ENCODE measurements at regions not wholly inside any gene's neighbourhood (a gene's known extent, or its start where the extent isn't known, plus 50 kb on each side); places are given as distances from the start of the nearest gene placed in this dataset.

DNA sequence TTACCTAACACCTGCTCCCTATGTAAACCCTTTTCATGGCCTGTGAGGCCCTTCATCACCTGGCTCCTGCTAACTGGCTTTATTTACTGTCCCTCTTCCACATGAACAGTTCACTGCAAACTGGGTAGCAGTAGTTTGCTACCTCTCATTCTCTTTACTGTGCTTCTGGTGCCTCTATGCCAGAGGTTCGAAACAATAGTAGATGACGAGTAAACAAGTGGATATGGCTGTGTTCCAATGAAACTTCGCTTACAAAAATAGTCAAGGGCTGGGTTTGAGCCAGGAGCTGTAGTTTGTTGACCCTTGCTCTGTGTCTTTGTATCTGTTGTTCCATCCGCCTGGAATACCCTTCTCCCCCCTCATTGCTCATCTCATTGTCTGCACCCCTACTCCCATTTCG, 233.6 kb upstream of the RMST start:
- CTCF ChIA-PET = no interaction called here
- H3K4me2 ChIP-seq (ENCODE audit: insufficient read depth, low read length) = no peak overlapping the region
- H3K27me3 ChIP-seq (ENCODE audit: control insufficient read depth in 2 of 2, insufficient read depth in 2 of 2, low read length in 2 of 2) = no peaks in the 10 kb centered on the region
- no peak for FAIRE-seq
- H2AFZ ChIP-seq (ENCODE audit: low read depth, low read length) = no peak overlapping the region
- H3K4me1 ChIP-seq (ENCODE audit: control insufficient read depth, extremely low read depth, insufficient read depth, low read length) = no peaks in the 10 kb centered on the region
- no peaks in the 10 kb centered on the region for H3K36me3 ChIP-seq (ENCODE audit: control insufficient read depth in 2 of 2, extremely low read depth in 1 of 2, insufficient read depth in 2 of 2, low read length in 2 of 2)
- no peak overlapping the region for H3K4me3 ChIP-seq (replicated peaks in 1 of 3; ENCODE audit: insufficient read depth in 1 of 3, low read depth in 1 of 3, low read length in 3 of 3)
- intact Hi-C loops (cut with micrococcal nuclease) (no loop called here), dilution Hi-C loops (cut with MboI; ENCODE audit: extremely low pct_ligation_motif_present, low sequenced_read_pairs) (no loop called here)
- no peak overlapping the region for H3K9ac ChIP-seq (replicated peaks; ENCODE audit: extremely low read depth, insufficient read depth, low read length)
- POLR2A ChIA-PET = no interaction called here
- no peaks in the 10 kb centered on the region for H3K79me2 ChIP-seq (ENCODE audit: control insufficient read depth, insufficient read depth, low read length)
- no peak overlapping the region for H3K27ac ChIP-seq (ENCODE audit: insufficient read depth, low read depth, low read length)
- DNase-seq (ENCODE audit: low read depth, low spot score) = peak; percentile 1
- no peaks in the 10 kb centered on the region for H3K9me1 ChIP-seq (replicated peaks; ENCODE audit: control insufficient read depth, extremely low read depth, insufficient read depth, low read length)
- no peaks in the 10 kb centered on the region for H3K9me3 ChIP-seq (replicated peaks; ENCODE audit: control insufficient read depth, insufficient read depth, low read length)
- BruUV-seq (replicated peaks) = no TSS peak
- H4K20me1 ChIP-seq (replicated peaks; ENCODE audit: control insufficient read depth, extremely low read depth, insufficient read depth, low read length) = no peaks in the 10 kb centered on the region
- TF ChIP-seq GATA2 (IDR thresholded peaks at IDR 0.05; ENCODE audit: insufficient read depth, insufficient read length, low read depth, low read length) (no peak), EZH2 (IDR thresholded peaks at IDR 0.05; ENCODE audit: borderline replicate concordance, low read depth, low read length, severe bottlenecking) (no peak), POLR2A (IDR thresholded peaks at IDR 0.05; ENCODE audit: low read depth, low read length) (no peak), MYC (IDR thresholded peaks at IDR 0.05; ENCODE audit: low read depth, low read length) (no peak), POLR2AphosphoS5 (IDR thresholded peaks at IDR 0.05; ENCODE audit: insufficient read depth, low read depth, low read length) (no peak), FOS (IDR thresholded peaks at IDR 0.05; ENCODE audit: borderline replicate concordance, insufficient read depth, low read length) (no peak)
- TF ChIP-seq, protein P1, sequence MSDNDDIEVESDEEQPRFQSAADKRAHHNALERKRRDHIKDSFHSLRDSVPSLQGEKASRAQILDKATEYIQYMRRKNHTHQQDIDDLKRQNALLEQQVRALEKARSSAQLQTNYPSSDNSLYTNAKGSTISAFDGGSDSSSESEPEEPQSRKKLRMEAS (IDR thresholded peaks at IDR 0.05; ENCODE audit: insufficient read depth, insufficient read length) = no peak
- TF ChIP-seq, protein P2, sequence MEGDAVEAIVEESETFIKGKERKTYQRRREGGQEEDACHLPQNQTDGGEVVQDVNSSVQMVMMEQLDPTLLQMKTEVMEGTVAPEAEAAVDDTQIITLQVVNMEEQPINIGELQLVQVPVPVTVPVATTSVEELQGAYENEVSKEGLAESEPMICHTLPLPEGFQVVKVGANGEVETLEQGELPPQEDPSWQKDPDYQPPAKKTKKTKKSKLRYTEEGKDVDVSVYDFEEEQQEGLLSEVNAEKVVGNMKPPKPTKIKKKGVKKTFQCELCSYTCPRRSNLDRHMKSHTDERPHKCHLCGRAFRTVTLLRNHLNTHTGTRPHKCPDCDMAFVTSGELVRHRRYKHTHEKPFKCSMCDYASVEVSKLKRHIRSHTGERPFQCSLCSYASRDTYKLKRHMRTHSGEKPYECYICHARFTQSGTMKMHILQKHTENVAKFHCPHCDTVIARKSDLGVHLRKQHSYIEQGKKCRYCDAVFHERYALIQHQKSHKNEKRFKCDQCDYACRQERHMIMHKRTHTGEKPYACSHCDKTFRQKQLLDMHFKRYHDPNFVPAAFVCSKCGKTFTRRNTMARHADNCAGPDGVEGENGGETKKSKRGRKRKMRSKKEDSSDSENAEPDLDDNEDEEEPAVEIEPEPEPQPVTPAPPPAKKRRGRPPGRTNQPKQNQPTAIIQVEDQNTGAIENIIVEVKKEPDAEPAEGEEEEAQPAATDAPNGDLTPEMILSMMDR (IDR thresholded peaks at IDR 0.05; ENCODE audit: extremely low read depth in 1 of 2, insufficient read depth in 1 of 2, low read depth in 1 of 2, low read length in 2 of 2) = no peak
